PC-3 (cell line): ENCODE measurements at regions not wholly inside any gene's neighbourhood (a gene's known extent, or its start where the extent isn't known, plus 50 kb on each side); places are given as distances from the start of the nearest gene placed in this dataset.

Experiments
- ATAC-seq: fragments of 200-7000 bp; cut with Tn5 transposase; 2 replicates; pipeline ENCODE4 v1.9.1; 2020; ENCODE audit warnings: mild to moderate bottlenecking, moderate library complexity
- BruUV-seq: library from RNA; stranded (reverse); fragments of 400-500 nt; replicated peaks from 2 replicates; lab custom pipeline; 2021; lab: Mats Ljungman, UMichigan
- CTCF ChIA-PET: fragments of 300-600 bp; sonication (Branson Sonifier 250); formaldehyde crosslinking; loops from one replicate; lab custom pipeline; 2022; ENCODE audit warnings: antibody characterized with exemption; lab: Charles Lee
- POLR2A ChIA-PET: fragments of 300-600 bp; sonication (Branson Sonifier 250); formaldehyde crosslinking; loops from one replicate; lab custom pipeline; 2022; ENCODE audit warnings: antibody characterized with exemption; ENCODE audit not compliant: unreplicated experiment; lab: Charles Lee
- DNase-seq: peaks from one replicate; pipeline ENCODE4 v3.0.0-alpha.2; 2015
- H2AFZ ChIP-seq: fragments of 300-600 bp; sonication (generic); 2 replicates; pipeline ENCODE4 v1.6.0; 2016; ENCODE audit warnings: antibody characterized with exemption, low read length
- H3F3A ChIP-seq: fragments of 300-600 bp; sonication (generic); one replicate; pipeline ENCODE4 v1.6.0; 2017; ENCODE audit warnings: antibody characterized with exemption, low read length, control low read depth, mild to moderate bottlenecking; ENCODE audit not compliant: unreplicated experiment
- H3K27ac ChIP-seq: fragments of 300-600 bp; sonication (generic); 2 replicates; pipeline ENCODE4 v1.5.1; 2016; ENCODE audit warnings: mild to moderate bottlenecking, low read length
- H3K27me3 ChIP-seq: fragments of 300-600 bp; sonication (generic); 2 replicates; pipeline ENCODE4 v1.6.1; 2016; ENCODE audit warnings: low read length, mixed read lengths
- H3K36me3 ChIP-seq: fragments of 300-600 bp; sonication (generic); 2 replicates; pipeline ENCODE4 v1.6.1; 2016; ENCODE audit warnings: low read depth, mixed run types, low read length, mixed read lengths
- H3K4me1 ChIP-seq: fragments of 300-600 bp; sonication (generic); 2 replicates; pipeline ENCODE4 v1.5.1; 2016; ENCODE audit warnings: low read length; ENCODE audit not compliant: insufficient read depth
- H3K4me2 ChIP-seq: fragments of 300-600 bp; sonication (generic); 2 replicates; pipeline ENCODE4 v1.6.0; 2016; ENCODE audit warnings: low read length
- H3K4me3 ChIP-seq: fragments of 300-600 bp; sonication (generic); 2 replicates; pipeline ENCODE4 v1.5.1; 2016; ENCODE audit warnings: mild to moderate bottlenecking, low read length, mixed read lengths
- H3K79me2 ChIP-seq: fragments of 300-600 bp; sonication (generic); 2 replicates; pipeline ENCODE4 v1.6.1; 2017; ENCODE audit warnings: low read length, mixed read lengths
- H3K9ac ChIP-seq: fragments of 300-600 bp; sonication (generic); 2 replicates; pipeline ENCODE4 v1.6.0; 2016; ENCODE audit warnings: mild to moderate bottlenecking, low read length
- H3K9me2 ChIP-seq: fragments of 300-600 bp; sonication (generic); replicated peaks from 2 replicates; pipeline ENCODE4 v1.6.1; 2016; ENCODE audit warnings: mixed run types, low read length, mixed read lengths
- H3K9me3 ChIP-seq: fragments of 300-600 bp; sonication (generic); 2 replicates; pipeline ENCODE4 v1.6.1; 2016; ENCODE audit warnings: low read length, mixed read lengths
- H4K20me1 ChIP-seq: fragments of 300-600 bp; sonication (generic); 2 replicates; pipeline ENCODE4 v1.6.1; 2016; ENCODE audit warnings: low read length, mixed read lengths
- CTCF ChIP-seq: fragments of 300-600 bp; sonication (generic); conservative IDR thresholded peaks from 2 replicates; pipeline ENCODE4 v1.5.1; 2017; ENCODE audit warnings: antibody characterized with exemption, low read depth, mild to moderate bottlenecking, low read length
- EZH2 ChIP-seq: fragments of 300-600 bp; sonication (generic); IDR thresholded peaks from one replicate; pipeline ENCODE4 v1.6.1; 2017; ENCODE audit warnings: antibody characterized with exemption, mild to moderate bottlenecking, low read length; ENCODE audit not compliant: unreplicated experiment
- EZH2phosphoT487 ChIP-seq: fragments of 300-600 bp; sonication (generic); IDR thresholded peaks from 2 replicates; pipeline ENCODE4 v1.6.1; 2018; ENCODE audit warnings: mild to moderate bottlenecking, antibody characterized with exemption, low read length, borderline replicate concordance
- intact Hi-C: fragments of 100-400 bp; cut with micrococcal nuclease; formaldehyde crosslinking; loops from 2 replicates; pipeline ENCODE4 v1.9.0; 2023

- H3K4me3 ChIP-seq = no peak overlapping the region
- no peaks in the 10 kb centered on the region for H3K36me3 ChIP-seq
- H2AFZ ChIP-seq = no peak overlapping the region
- H3K79me2 ChIP-seq = no peaks in the 10 kb centered on the region
- DNase-seq (no peak), ATAC-seq (no peak)
- ChIA-PET CTCF (no interaction called here), POLR2A (no interaction called here)
- intact Hi-C loops = no loop called here
- H3K9ac ChIP-seq = no peak overlapping the region
- H3K27me3 ChIP-seq = no peaks in the 10 kb centered on the region
- TF ChIP-seq CTCF = no peak
- TF ChIP-seq EZH2phosphoT487 = no peak
- no peak for TF ChIP-seq EZH2
- BruUV-seq = no TSS peak
- H3F3A ChIP-seq = no peaks in the 10 kb centered on the region
- no peak overlapping the region for H3K27ac ChIP-seq
- no peaks in the 10 kb centered on the region for H3K9me3 ChIP-seq
- no peaks in the 10 kb centered on the region for H4K20me1 ChIP-seq
- peaks cover 8% of the 10 kb centered on the region for H3K4me1 ChIP-seq
- H3K9me2 ChIP-seq = no peaks in the 10 kb centered on the region
- no peak overlapping the region for H3K4me2 ChIP-seq
Measured at GRCh38 chr16:87133112-87133850, 183.9 kb downstream of the C16orf95 start.

- BruUV-seq = no TSS peak
- intact Hi-C loops = no loop called here
- no peaks in the 10 kb centered on the region for H3K36me3 ChIP-seq
- H3K4me3 ChIP-seq = no peak overlapping the region
- ATAC-seq = no peak
- H2AFZ ChIP-seq = no peak overlapping the region
- no peaks in the 10 kb centered on the region for H4K20me1 ChIP-seq
- H3K79me2 ChIP-seq = no peaks in the 10 kb centered on the region
- peaks cover 8% of the 10 kb centered on the region for H3K4me1 ChIP-seq
- DNase-seq = no peak
- ChIA-PET CTCF (no interaction called here), POLR2A (no interaction called here)
- no peaks in the 10 kb centered on the region for H3F3A ChIP-seq
- H3K27ac ChIP-seq = no peak overlapping the region
- TF ChIP-seq CTCF (no peak), EZH2 (no peak), EZH2phosphoT487 (no peak)
- no peaks in the 10 kb centered on the region for H3K9me3 ChIP-seq
- no peak overlapping the region for H3K9ac ChIP-seq
- no peaks in the 10 kb centered on the region for H3K27me3 ChIP-seq
- no peak overlapping the region for H3K4me2 ChIP-seq
- no peaks in the 10 kb centered on the region for H3K9me2 ChIP-seq
Measured at GRCh38 chr16:87133966-87134627, 183.1 kb downstream of the C16orf95 start.

GRCh38 chr16:87134628-87134995 is 182.6 kb downstream of the C16orf95 start:
- Histone ChIP-seq H3K9me3 (no peaks in the 10 kb centered on the region), H3K4me2 (no peak overlapping the region), H3F3A (no peaks in the 10 kb centered on the region), H4K20me1 (no peaks in the 10 kb centered on the region), H3K4me3 (no peak overlapping the region), H2AFZ (no peak overlapping the region), H3K79me2 (no peaks in the 10 kb centered on the region), H3K27ac (no peak overlapping the region), H3K36me3 (no peaks in the 10 kb centered on the region), H3K27me3 (no peaks in the 10 kb centered on the region), H3K9me2 (no peaks in the 10 kb centered on the region), H3K4me1 (peaks cover 5% of the 10 kb centered on the region), H3K9ac (no peak overlapping the region)
- TF ChIP-seq CTCF = no peak
- no peak for TF ChIP-seq EZH2
- TF ChIP-seq EZH2phosphoT487 = no peak
- ChIA-PET CTCF (no interaction called here), POLR2A (no interaction called here)
- no TSS peak for BruUV-seq
- ATAC-seq = no peak
- intact Hi-C loops = no loop called here
- DNase-seq = no peak
